H1 (cell line): ENCODE measurements at regions not wholly inside any gene's neighbourhood (a gene's known extent, or its start where the extent isn't known, plus 50 kb on each side); places are given as distances from the start of the nearest gene placed in this dataset.
A peak's percentile ranks its signal among the peaks of the same experiment; 100 is the strongest.

ENCODE experiments used
- CBX8 ChIP-seq: fragments of 300-800, 300-1000 bp; sonication (generic); IDR thresholded peaks from 2 replicates; pipeline ENCODE4 v1.7.1; 2016; ENCODE audit warnings: low read depth, low read length, borderline replicate concordance
- CHD2 ChIP-seq: IDR thresholded peaks from 2 replicates; pipeline ENCODE4 v1.6.1; 2012; ENCODE audit warnings: low read length, improper control_type of control experiment
- EP300 ChIP-seq, 2 experiments: IDR thresholded peaks; 1 replicate in 1 of 2; 2 replicates in 1 of 2; pipeline ENCODE4 v1.6.1; 2011 to 2012; ENCODE audit warnings: low read depth in 2 of 2, low read length in 2 of 2, mild to moderate bottlenecking in 2 of 2, borderline replicate concordance in 1 of 2, inconsistent platforms in 1 of 2, moderate library complexity in 1 of 2
- EZH2 ChIP-seq: fragments of 200-600 bp; sonication (generic); IDR thresholded peaks from 2 replicates; pipeline ENCODE4 v1.7.1; 2012; ENCODE audit warnings: low read depth, mild to moderate bottlenecking, moderate library complexity, low read length, inconsistent platforms; ENCODE audit not compliant: severe bottlenecking
- NANOG ChIP-seq: IDR thresholded peaks from 2 replicates; pipeline ENCODE4 v1.6.1; 2011; ENCODE audit warnings: low read length, low read depth, mild to moderate bottlenecking, inconsistent platforms; ENCODE audit not compliant: insufficient read depth, poor library complexity, severe bottlenecking
- NRF1 ChIP-seq: IDR thresholded peaks from 2 replicates; pipeline ENCODE4 v1.6.1; 2011; ENCODE audit warnings: mild to moderate bottlenecking, low read depth, low read length, improper control_type of control experiment
- POLR2A ChIP-seq, 2 experiments: IDR thresholded peaks; 1 replicate in 1 of 2; 2 replicates in 1 of 2; pipeline ENCODE4 v1.6.1; 2011; ENCODE audit warnings: low read depth in 2 of 2, low read length in 2 of 2, mild to moderate bottlenecking in 2 of 2; ENCODE audit errors: control extremely low read depth in 1 of 2
- POLR2AphosphoS5 ChIP-seq: IDR thresholded peaks from 2 replicates; pipeline ENCODE4 v1.6.1; 2011; ENCODE audit warnings: low read depth, low read length
- RXRA ChIP-seq: IDR thresholded peaks from 2 replicates; pipeline ENCODE4 v1.6.1; 2011; ENCODE audit warnings: low read depth, mild to moderate bottlenecking, low read length, moderate library complexity; ENCODE audit not compliant: insufficient read depth
- USF2 ChIP-seq: IDR thresholded peaks from 2 replicates; pipeline ENCODE4 v1.6.1; 2011; ENCODE audit warnings: low read length, improper control_type of control experiment
- ZNF274 ChIP-seq: IDR thresholded peaks from 2 replicates; pipeline ENCODE4 v1.7.0; 2012; ENCODE audit warnings: low read length, borderline replicate concordance; ENCODE audit errors: extremely low read depth
- TF ChIP-seq, protein P1 (sequence below), 3 experiments: IDR thresholded peaks; 1 replicate in 2 of 3; 2 replicates in 1 of 3; pipeline versions ENCODE4 v1.5.1 to v1.6.1; 2011; ENCODE audit warnings: low read length in 3 of 3, mild to moderate bottlenecking in 3 of 3, inconsistent platforms in 2 of 3, low read depth in 1 of 3, moderate library complexity in 1 of 3; ENCODE audit not compliant: insufficient read depth in 1 of 3; ENCODE audit errors: control extremely low read depth in 1 of 3

GRCh38 chr6:11416936-11417576 lies 120.5 kb upstream of the TMEM170B start:
- TF ChIP-seq, protein P1, sequence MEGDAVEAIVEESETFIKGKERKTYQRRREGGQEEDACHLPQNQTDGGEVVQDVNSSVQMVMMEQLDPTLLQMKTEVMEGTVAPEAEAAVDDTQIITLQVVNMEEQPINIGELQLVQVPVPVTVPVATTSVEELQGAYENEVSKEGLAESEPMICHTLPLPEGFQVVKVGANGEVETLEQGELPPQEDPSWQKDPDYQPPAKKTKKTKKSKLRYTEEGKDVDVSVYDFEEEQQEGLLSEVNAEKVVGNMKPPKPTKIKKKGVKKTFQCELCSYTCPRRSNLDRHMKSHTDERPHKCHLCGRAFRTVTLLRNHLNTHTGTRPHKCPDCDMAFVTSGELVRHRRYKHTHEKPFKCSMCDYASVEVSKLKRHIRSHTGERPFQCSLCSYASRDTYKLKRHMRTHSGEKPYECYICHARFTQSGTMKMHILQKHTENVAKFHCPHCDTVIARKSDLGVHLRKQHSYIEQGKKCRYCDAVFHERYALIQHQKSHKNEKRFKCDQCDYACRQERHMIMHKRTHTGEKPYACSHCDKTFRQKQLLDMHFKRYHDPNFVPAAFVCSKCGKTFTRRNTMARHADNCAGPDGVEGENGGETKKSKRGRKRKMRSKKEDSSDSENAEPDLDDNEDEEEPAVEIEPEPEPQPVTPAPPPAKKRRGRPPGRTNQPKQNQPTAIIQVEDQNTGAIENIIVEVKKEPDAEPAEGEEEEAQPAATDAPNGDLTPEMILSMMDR (IDR thresholded peaks at IDR 0.05; ENCODE audit: control extremely low read depth in 1 of 3, insufficient read depth in 1 of 3, low read depth in 1 of 3, low read length in 3 of 3) = peak in 2 of 3 experiments; percentile 46; a peak in 2 of 4 replicates
- no peak for TF ChIP-seq NANOG
- TF ChIP-seq POLR2AphosphoS5 = no peak
- no peak for TF ChIP-seq ZNF274
- TF ChIP-seq POLR2A (IDR thresholded peaks at IDR 0.05; ENCODE audit: control extremely low read depth in 1 of 2, low read depth in 2 of 2, low read length in 2 of 2) = no peak
- TF ChIP-seq USF2 = no peak
- no peak for TF ChIP-seq NRF1
- no peak for TF ChIP-seq CBX8
- no peak for TF ChIP-seq RXRA
- no peak for TF ChIP-seq CHD2
- no peak for TF ChIP-seq EZH2
- no peak for TF ChIP-seq EP300 (IDR thresholded peaks at IDR 0.05; ENCODE audit: borderline replicate concordance in 1 of 2, low read depth in 2 of 2, low read length in 2 of 2)
